Uterus (tissue), 3 donors: ENCODE measurements at regions not wholly inside any gene's neighbourhood (a gene's known extent, or its start where the extent isn't known, plus 50 kb on each side); places are given as distances from the start of the nearest gene placed in this dataset. TPM values are rescaled to one million over a fixed set of nuclear protein-coding genes. Genes with fewer than 3 reads are reported as not detected.

Experiments used
- DNase-seq, 2 donors: peaks; one replicate each; pipeline ENCODE4 v3.0.0-alpha.2; 2019 to 2020
- H3K27ac ChIP-seq, 2 donors: fragments of 200-600 bp; sonication (generic); 1 replicate in 1 of 2; 2 replicates in 1 of 2; pipeline ENCODE4 v1.5.1; 2016 to 2018
- H3K27me3 ChIP-seq, 2 donors: fragments of 200-600 bp; sonication (generic); one replicate each; pipeline ENCODE4 v1.5.1; 2018 to 2019; ENCODE audit warnings: control low read depth in 1 of 2
- H3K36me3 ChIP-seq, 2 donors: fragments of 200-600 bp; sonication (generic); one replicate each; pipeline ENCODE4 v1.5.1; 2019; ENCODE audit warnings: control low read depth in 1 of 2
- H3K4me1 ChIP-seq, 2 donors: fragments of 200-600 bp; sonication (generic); one replicate each; pipeline ENCODE4 v1.5.1; 2018 to 2019; ENCODE audit warnings: control low read depth in 1 of 2
- H3K4me3 ChIP-seq, 2 donors: fragments of 200-600 bp; sonication (generic); 1 replicate in 1 of 2; 2 replicates in 1 of 2; pipeline ENCODE4 v1.5.1; 2018 to 2019; ENCODE audit warnings: mild to moderate bottlenecking in 1 of 2
- H3K9me3 ChIP-seq, 2 donors: fragments of 200-600 bp; sonication (generic); one replicate each; pipeline ENCODE4 v1.5.1; 2019; ENCODE audit warnings: control low read depth in 1 of 2
- POLR2A ChIP-seq, 2 donors: fragments of 450-650 bp; IDR thresholded peaks; one replicate each; pipeline ENCODE4 v1.6.1; 2016; ENCODE audit warnings: antibody characterized with exemption in 2 of 2, mild to moderate bottlenecking in 1 of 2, moderate library complexity in 1 of 2
- intact Hi-C: fragments of 100-400 bp; cut with DNase I; formaldehyde crosslinking; loops from one replicate; pipeline ENCODE4 v1.15.1; 2023; ENCODE audit warnings: low total_unique reads
- microRNA-seq: library from miRNA; unstranded; fragments of <30 nt; microRNA quantifications from one replicate; pipeline ENCODE4, GENCODE V29; 2016; ENCODE audit warnings: borderline microRNAs expressed, borderline replicate concordance
- small RNA-seq: library from RNA; depleted of rRNA; stranded (forward); fragments of <200 nt; gene quantifications from one replicate; pipeline ENCODE3, GENCODE V24; 2016
- TF ChIP-seq, protein P1 (sequence below), 4 experiments: fragments of 200-600 bp in 2 of 4; fragments of 450-650 bp in 2 of 4; sonication (generic) in 2 of 4; IDR thresholded peaks; one replicate each; pipeline ENCODE4 v1.5.1; 2016 to 2019; ENCODE audit warnings: antibody characterized with exemption in 4 of 4, mild to moderate bottlenecking in 2 of 4, moderate library complexity in 1 of 4
- donor health status: DM: yes; HTN: yes; CAD: no.

DNA sequence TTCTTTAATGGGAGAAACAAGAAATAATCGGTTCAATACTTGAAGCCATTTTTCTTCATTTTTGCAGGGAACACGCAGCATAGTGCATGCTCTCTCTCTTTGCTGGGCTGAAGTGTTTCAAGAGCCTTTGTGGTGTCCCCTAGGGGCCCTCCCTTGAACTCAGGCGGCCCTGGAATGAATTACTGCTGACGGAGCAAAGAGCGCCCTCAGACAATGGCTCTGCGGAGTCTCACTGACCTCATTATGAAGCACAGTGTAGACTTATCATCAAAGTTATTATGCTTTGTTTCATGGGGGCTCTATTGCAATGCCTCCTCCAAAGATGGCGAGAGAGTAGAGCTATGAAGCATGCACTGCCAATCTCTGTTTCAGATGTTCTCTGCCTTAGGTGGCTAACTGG is 64.8 kb upstream of the ADCY2 start:
- intact Hi-C loops = no loop called here
- no peak for TF ChIP-seq POLR2A (IDR thresholded peaks at IDR 0.05)
- TF ChIP-seq, protein P1, sequence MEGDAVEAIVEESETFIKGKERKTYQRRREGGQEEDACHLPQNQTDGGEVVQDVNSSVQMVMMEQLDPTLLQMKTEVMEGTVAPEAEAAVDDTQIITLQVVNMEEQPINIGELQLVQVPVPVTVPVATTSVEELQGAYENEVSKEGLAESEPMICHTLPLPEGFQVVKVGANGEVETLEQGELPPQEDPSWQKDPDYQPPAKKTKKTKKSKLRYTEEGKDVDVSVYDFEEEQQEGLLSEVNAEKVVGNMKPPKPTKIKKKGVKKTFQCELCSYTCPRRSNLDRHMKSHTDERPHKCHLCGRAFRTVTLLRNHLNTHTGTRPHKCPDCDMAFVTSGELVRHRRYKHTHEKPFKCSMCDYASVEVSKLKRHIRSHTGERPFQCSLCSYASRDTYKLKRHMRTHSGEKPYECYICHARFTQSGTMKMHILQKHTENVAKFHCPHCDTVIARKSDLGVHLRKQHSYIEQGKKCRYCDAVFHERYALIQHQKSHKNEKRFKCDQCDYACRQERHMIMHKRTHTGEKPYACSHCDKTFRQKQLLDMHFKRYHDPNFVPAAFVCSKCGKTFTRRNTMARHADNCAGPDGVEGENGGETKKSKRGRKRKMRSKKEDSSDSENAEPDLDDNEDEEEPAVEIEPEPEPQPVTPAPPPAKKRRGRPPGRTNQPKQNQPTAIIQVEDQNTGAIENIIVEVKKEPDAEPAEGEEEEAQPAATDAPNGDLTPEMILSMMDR (IDR thresholded peaks at IDR 0.05) = no peak

More for the DNA sequence above, 64.8 kb upstream of the ADCY2 start:
- Histone ChIP-seq H3K36me3 (no peaks in the 10 kb centered on the region), H3K27me3 (no peaks in the 10 kb centered on the region), H3K4me3 (no peak overlapping the region), H3K27ac (no peak overlapping the region), H3K4me1 (no peaks in the 10 kb centered on the region), H3K9me3 (no peaks in the 10 kb centered on the region)
- no peak for DNase-seq

Small RNAs in the stretch of these regions (microRNA-seq; reads per million reads assigned to microRNA genes)
- not detected for gene MIR4278

Small RNAs in the stretch of these regions (small RNA-seq; reads per million reads assigned to genes)
- not detected for gene RF00017
- gene RNA5SP176 = not detected
